ENCODE measurements at regions not wholly inside any gene's neighbourhood (a gene's known extent, or its start where the extent isn't known, plus 50 kb on each side); places are given as distances from the start of the nearest gene placed in this dataset.

GRCh38 chr18:8468921-8469335, 140.3 kb upstream of the RAB12 start:
- no peak overlapping the region for H3K4me3 ChIP-seq (replicated peaks in 1 of 3; ENCODE audit: insufficient read depth in 1 of 3, low read depth in 2 of 3, low read length in 3 of 3)
- DNase-seq (ENCODE audit: low spot score): no peak
- no peaks in the 10 kb centered on the region for H3K9me3 ChIP-seq (ENCODE audit: low read length)
- BruUV-seq (replicated peaks): no TSS peak
- no peak overlapping the region for H2AFZ ChIP-seq (ENCODE audit: low read length)
- no peaks in the 10 kb centered on the region for H4K20me1 ChIP-seq (ENCODE audit: insufficient read depth, low read length)
- CTCF ChIA-PET (ENCODE audit: low intra/inter-chr PET ratio, low total read pairs): no interaction called here
- intact Hi-C loops (cut with micrococcal nuclease; ENCODE audit: unreplicated experiment): no loop called here
- POLR2A ChIA-PET: no interaction called here
- no peak overlapping the region for H3K9ac ChIP-seq (ENCODE audit: insufficient read depth, low read depth, low read length)
- no peak overlapping the region for H3K27ac ChIP-seq (ENCODE audit: extremely low read length, insufficient read depth, low read length)
- TF ChIP-seq GATAD1 (CRISPR knock-in tag; IDR thresholded peaks at IDR 0.05) (no peak), ZNF75D (CRISPR knock-in tag; IDR thresholded peaks at IDR 0.05; ENCODE audit: borderline replicate concordance) (no peak), TMF1 (CRISPR knock-in tag; IDR thresholded peaks at IDR 0.05; ENCODE audit: low read depth) (no peak), ATRX (CRISPR knock-in tag; IDR thresholded peaks at IDR 0.05; ENCODE audit: borderline replicate concordance) (no peak), HNRNPK (IDR thresholded peaks at IDR 0.05; ENCODE audit: low read depth, low read length, poor library complexity, severe bottlenecking) (no peak), CAMTA2 (CRISPR knock-in tag; IDR thresholded peaks at IDR 0.05; ENCODE audit: borderline replicate concordance) (no peak), ATF7 (IDR thresholded peaks at IDR 0.05) (no peak), ATF7 (CRISPR knock-in tag; IDR thresholded peaks at IDR 0.05) (no peak), ZNF430 (CRISPR knock-in tag; IDR thresholded peaks at IDR 0.05) (no peak), NAIF1 (CRISPR knock-in tag; IDR thresholded peaks at IDR 0.05; ENCODE audit: borderline replicate concordance) (no peak), ZBTB43 (CRISPR knock-in tag; conservative IDR thresholded peaks at IDR 0.05) (no peak), TIGD3 (CRISPR knock-in tag; IDR thresholded peaks at IDR 0.05; ENCODE audit: borderline replicate concordance) (no peak), ZNF558 (CRISPR knock-in tag; IDR thresholded peaks at IDR 0.05; ENCODE audit: borderline replicate concordance) (no peak), ZNF30 (CRISPR knock-in tag; IDR thresholded peaks at IDR 0.05) (no peak), ZNF556 (CRISPR knock-in tag; IDR thresholded peaks at IDR 0.05; ENCODE audit: borderline replicate concordance) (no peak)
- in situ Hi-C loops (cut with HindIII; ENCODE audit: extremely low pct_ligation_motif_present, low pct_unique_long_range_greater_than_20kb): no loop called here
- FAIRE-seq: no peak
- no peak overlapping the region for H3K4me2 ChIP-seq (ENCODE audit: low read depth, low read length)
- no peaks in the 10 kb centered on the region for H3K4me1 ChIP-seq (ENCODE audit: insufficient read depth, low read length)
- H3K27me3 ChIP-seq (ENCODE audit: control insufficient read depth in 1 of 2, insufficient read depth in 2 of 2, low read length in 2 of 2): peaks cover 1 to 28% of the 10 kb centered on the region in 2 experiments; a peak in 4 of 5 replicates
- WGBS (ENCODE audit: low lambda C conversion rate): 41% methylated on average over 8 of the region's 9 CpGs
- H3K79me2 ChIP-seq (ENCODE audit: insufficient read depth, low read length): no peaks in the 10 kb centered on the region
- no peaks in the 10 kb centered on the region for H3K36me3 ChIP-seq (replicated peaks in 1 of 2; ENCODE audit: control insufficient read depth in 1 of 2, insufficient read depth in 2 of 2, low read length in 2 of 2)
- ATAC-seq: no peak

All from HepG2 (cell line).